CMK (cell line): ENCODE measurements at regions not wholly inside any gene's neighbourhood (a gene's known extent, or its start where the extent isn't known, plus 50 kb on each side); places are given as distances from the start of the nearest gene placed in this dataset.

Experiments
- DNase-seq: peaks from one replicate; pipeline ENCODE4 v3.0.0-alpha.2; 2010; ENCODE audit warnings: low read depth

GRCh38 chr2:37425408-37425807 is 81.0 kb downstream of the QPCT start:
- DNase-seq = no peak

- no peak for DNase-seq
Observed at GRCh38 chr2:37427241-37427640, 82.8 kb downstream of the QPCT start.

- DNase-seq = no peak
Observed at GRCh38 chr2:37436323-37436722, 91.9 kb downstream of the QPCT start.

- no peak for DNase-seq
Observed at GRCh38 chr2:37439131-37439642, 94.8 kb downstream of the QPCT start.

- DNase-seq = no peak
Observed at GRCh38 chr2:37441055-37441454, 96.6 kb downstream of the QPCT start.

- no peak for DNase-seq
Observed at GRCh38 chr2:37443082-37443481, 98.7 kb downstream of the QPCT start.

GRCh38 chr2:37447446-37447845 is 103.0 kb downstream of the QPCT start:
- no peak for DNase-seq

GRCh38 chr2:37448342-37449120 is 104.1 kb downstream of the QPCT start:
- DNase-seq = no peak

GRCh38 chr2:37449761-37450296 is 105.4 kb downstream of the QPCT start:
- no peak for DNase-seq

- DNase-seq = no peak
Observed at GRCh38 chr2:37453027-37453426, 108.6 kb downstream of the QPCT start.

GRCh38 chr2:37454851-37455762 is 110.7 kb downstream of the QPCT start:
- no peak for DNase-seq

- DNase-seq = peak; percentile 87
Observed at GRCh38 chr2:37456479-37456878, 112.0 kb downstream of the QPCT start.

- no peak for DNase-seq
Observed at GRCh38 chr2:37457401-37457901, 113.0 kb downstream of the QPCT start.

- DNase-seq = no peak
Observed at GRCh38 chr2:37458133-37458532, 113.7 kb downstream of the QPCT start.

- DNase-seq = no peak
Observed at GRCh38 chr2:37459095-37459981, 114.9 kb downstream of the QPCT start.

GRCh38 chr2:37460896-37461229 is 116.4 kb downstream of the QPCT start:
- DNase-seq = no peak

- DNase-seq = peak; percentile 84
Observed at GRCh38 chr2:37464067-37464466, 119.6 kb downstream of the QPCT start.

GRCh38 chr2:37466533-37467222 is 122.2 kb downstream of the QPCT start:
- no peak for DNase-seq

GRCh38 chr2:37468170-37468569 is 123.7 kb downstream of the QPCT start:
- no peak for DNase-seq

GRCh38 chr2:37469126-37469525 is 124.7 kb downstream of the QPCT start:
- DNase-seq = no peak

- DNase-seq = no peak
Observed at GRCh38 chr2:37471104-37471503, 126.7 kb downstream of the QPCT start.
